HCT116 (cell line): ENCODE measurements at regions not wholly inside any gene's neighbourhood (a gene's known extent, or its start where the extent isn't known, plus 50 kb on each side); places are given as distances from the start of the nearest gene placed in this dataset.

Experiments
- CEBPB ChIP-seq: IDR thresholded peaks from 2 replicates; pipeline ENCODE4 v1.6.1; 2012; ENCODE audit warnings: low read depth
- CTCF ChIP-seq, 3 experiments: fragments of 200-600 bp in 1 of 3; sonication (generic) in 1 of 3; IDR thresholded peaks in 2 of 3; conservative IDR thresholded peaks in 1 of 3; 2 replicates each; pipeline ENCODE4 v1.5.1; 2012 to 2017; ENCODE audit warnings: low read depth in 2 of 3, low read length in 2 of 3, antibody characterized with exemption in 1 of 3, borderline replicate concordance in 1 of 3, control low read depth in 1 of 3, mild to moderate bottlenecking in 1 of 3, mixed read lengths in 1 of 3, mixed run types in 1 of 3, moderate library complexity in 1 of 3; ENCODE audit not compliant: insufficient read depth in 1 of 3
- POLR2AphosphoS5 ChIP-seq: IDR thresholded peaks from 2 replicates; pipeline ENCODE4 v1.6.1; 2011; ENCODE audit warnings: mild to moderate bottlenecking, low read depth, low read length, moderate library complexity
- RAD21 ChIP-seq: IDR thresholded peaks from 2 replicates; pipeline ENCODE4 v1.6.1; 2012; ENCODE audit warnings: low read depth, mild to moderate bottlenecking
- SRF ChIP-seq: IDR thresholded peaks from 2 replicates; pipeline ENCODE4 v1.6.1; 2012; ENCODE audit warnings: low read depth
- YY1 ChIP-seq: IDR thresholded peaks from 2 replicates; pipeline ENCODE4 v1.6.1; 2011; ENCODE audit warnings: low read length, low read depth, moderate library complexity, mild to moderate bottlenecking; ENCODE audit not compliant: insufficient replicate concordance; ENCODE audit errors: extremely low read depth
- ZFX ChIP-seq: fragments of 450-650 bp; IDR thresholded peaks from 2 replicates; pipeline ENCODE4 v1.6.1; 2017

DNA sequence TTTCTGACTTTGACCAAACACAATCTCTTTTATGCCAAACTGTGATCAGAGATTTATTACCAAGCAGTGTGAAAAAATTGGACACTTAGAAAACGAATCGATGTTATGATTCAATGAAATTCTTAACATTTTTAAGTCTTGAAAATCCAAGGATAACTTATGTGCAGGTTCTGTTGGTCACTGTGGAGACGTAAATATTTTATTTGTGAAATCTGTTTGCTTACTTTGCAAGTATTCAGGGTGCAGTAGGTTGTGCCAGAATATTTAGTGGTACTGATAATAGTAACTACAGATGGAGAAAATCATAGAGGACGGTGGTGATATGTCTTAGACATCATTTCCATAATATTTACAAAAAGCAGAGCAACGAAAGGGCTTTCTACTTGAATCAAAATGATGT, 97.3 kb downstream of the BMP2 start:
- TF ChIP-seq CTCF (IDR thresholded peaks at IDR 0.05 in 2 of 3, conservative IDR thresholded peaks at IDR 0.05 in 1 of 3; ENCODE audit: borderline replicate concordance in 1 of 3, insufficient read depth in 1 of 3, low read depth in 2 of 3, low read length in 2 of 3): no peak
- TF ChIP-seq ZFX: no peak
- TF ChIP-seq CEBPB: no peak
- TF ChIP-seq RAD21: no peak
- TF ChIP-seq SRF: no peak
- no peak for TF ChIP-seq YY1
- TF ChIP-seq POLR2AphosphoS5: no peak
